A549 (cell line): ENCODE measurements at regions not wholly inside any gene's neighbourhood (a gene's known extent, or its start where the extent isn't known, plus 50 kb on each side); places are given as distances from the start of the nearest gene placed in this dataset.

Experiments
- CTCF ChIP-seq: fragments of >200 bp; sonication (Bioruptor Twin); formaldehyde crosslinking; IDR thresholded peaks from 3 replicates; pipeline ENCODE4 v1.5.1; 2016
- NPAS2 ChIP-seq: fragments of 250-450 bp; sonication (Bioruptor Pico); IDR thresholded peaks from 2 replicates; pipeline ENCODE4 v1.8.0; 2022; ENCODE audit warnings: mild to moderate bottlenecking, moderate library complexity, borderline replicate concordance

- TF ChIP-seq NPAS2 (CRISPR knock-in tag) (no peak), CTCF (no peak)
Observed at GRCh38 chr7:79810916-79811315, 323.7 kb upstream of the GNAI1 start.
